Natural killer cell treated with Interleukin-12 subunit alpha and Interleukin-12 subunit beta and Interleukin-15 and Interleukin-18, amount 100 ng/mL, for 72 hours (primary cell): ENCODE measurements at regions not wholly inside any gene's neighbourhood (a gene's known extent, or its start where the extent isn't known, plus 50 kb on each side); places are given as distances from the start of the nearest gene placed in this dataset.
A peak's percentile ranks its signal among the peaks of the same experiment; 100 is the strongest.

Source experiments
- ATAC-seq, 2 donors: fragments of 150-1000 bp; cut with Tn5 transposase in 1 of 2; sonication (Bioruptor Pico), chemical (Tn5 transposase) in 1 of 2; 2 replicates each; pipeline ENCODE4 v1.10.0; 2021
- DNase-seq: peaks from one replicate; pipeline ENCODE4 v3.0.0; 2022; ENCODE audit warnings: low spot score
- H3K27ac Mint-ChIP-seq, 2 donors: 1 replicate in 1 of 2; 2 replicates in 1 of 2; pipeline ENCODE4 v1.8.0; 2022; ENCODE audit warnings: mixed read lengths in 2 of 2, mild to moderate bottlenecking in 1 of 2, moderate library complexity in 1 of 2
- H3K27me3 Mint-ChIP-seq, 2 donors: 1 replicate in 1 of 2; 2 replicates in 1 of 2; pipeline ENCODE4 v1.8.0; 2022; ENCODE audit warnings: mixed read lengths in 2 of 2
- H3K36me3 Mint-ChIP-seq: one replicate; pipeline ENCODE4 v1.8.0; 2022; ENCODE audit warnings: mixed read lengths
- H3K4me1 Mint-ChIP-seq, 2 donors: 1 replicate in 1 of 2; 2 replicates in 1 of 2; pipeline ENCODE4 v1.8.0; 2022; ENCODE audit warnings: low read depth in 2 of 2, mixed read lengths in 2 of 2, mild to moderate bottlenecking in 1 of 2
- H3K4me3 Mint-ChIP-seq: one replicate; pipeline ENCODE4 v1.8.0; 2022; ENCODE audit warnings: mixed read lengths
- H3K9me3 Mint-ChIP-seq: 2 replicates; pipeline ENCODE4 v1.8.0; 2022; ENCODE audit warnings: mixed read lengths

DNA sequence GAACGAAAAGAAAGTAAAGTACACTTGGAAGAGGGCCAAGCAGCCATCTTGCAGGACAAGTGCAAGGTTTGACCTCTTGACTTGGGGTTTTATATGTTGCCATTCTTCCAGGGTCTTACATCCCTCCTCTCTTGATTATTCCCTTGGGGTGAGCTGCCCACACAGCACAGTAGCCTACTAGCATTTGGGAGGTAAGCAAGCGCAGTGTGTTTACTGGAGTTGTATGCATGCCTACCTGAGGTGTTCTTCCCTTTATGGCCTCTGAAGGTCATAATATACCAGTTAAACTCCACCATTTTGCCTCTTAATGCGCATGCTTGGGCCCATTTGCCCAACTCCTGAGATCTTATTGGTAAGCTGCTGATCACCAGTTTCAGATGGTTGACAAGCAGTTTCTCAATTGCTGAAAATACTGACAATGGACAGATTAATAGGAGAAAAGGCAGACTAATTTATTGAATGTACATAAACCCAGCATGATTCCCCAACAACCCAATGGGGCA lies 173.8 kb upstream of the SLC30A5 start:
- H3K4me1 Mint-ChIP-seq: no peaks in the 10 kb centered on the region
- no peak overlapping the region for H3K27ac Mint-ChIP-seq
- H3K9me3 Mint-ChIP-seq: no peaks in the 10 kb centered on the region
- H3K27me3 Mint-ChIP-seq: peaks cover 0 to 4% of the 10 kb centered on the region in 2 donors
- no peak overlapping the region for H3K4me3 Mint-ChIP-seq
- ATAC-seq (no peak), DNase-seq (no peak)
- H3K36me3 Mint-ChIP-seq: no peaks in the 10 kb centered on the region

DNA sequence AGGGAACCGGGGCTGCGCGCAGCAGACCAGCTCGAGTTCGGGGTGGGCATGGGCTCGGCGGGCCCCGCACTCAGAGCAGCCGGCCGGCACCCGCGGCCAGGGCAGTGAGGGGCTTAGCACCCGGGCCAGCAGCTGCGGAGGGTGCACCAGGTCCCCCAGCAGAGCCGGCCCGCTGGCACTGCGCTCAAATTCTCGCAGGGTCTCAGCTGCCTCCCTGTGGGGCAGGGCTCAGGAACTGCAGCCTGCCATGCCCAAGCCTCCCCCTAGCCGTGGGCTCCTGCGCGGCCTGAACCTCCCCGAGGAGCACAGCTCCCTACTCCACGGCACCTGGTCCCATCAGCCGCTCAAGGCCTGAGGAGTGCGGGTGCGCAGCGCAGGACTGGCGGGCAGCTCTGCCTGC lies 172.9 kb upstream of the SLC30A5 start:
- Mint-ChIP-seq H3K9me3 (no peaks in the 10 kb centered on the region), H3K4me3 (no peak overlapping the region), H3K27me3 (peaks cover 0 to 6% of the 10 kb centered on the region in 2 donors), H3K27ac (no peak overlapping the region), H3K4me1 (no peaks in the 10 kb centered on the region), H3K36me3 (no peaks in the 10 kb centered on the region)
- ATAC-seq: peak; percentile 31 to 43
- no peak for DNase-seq

DNA sequence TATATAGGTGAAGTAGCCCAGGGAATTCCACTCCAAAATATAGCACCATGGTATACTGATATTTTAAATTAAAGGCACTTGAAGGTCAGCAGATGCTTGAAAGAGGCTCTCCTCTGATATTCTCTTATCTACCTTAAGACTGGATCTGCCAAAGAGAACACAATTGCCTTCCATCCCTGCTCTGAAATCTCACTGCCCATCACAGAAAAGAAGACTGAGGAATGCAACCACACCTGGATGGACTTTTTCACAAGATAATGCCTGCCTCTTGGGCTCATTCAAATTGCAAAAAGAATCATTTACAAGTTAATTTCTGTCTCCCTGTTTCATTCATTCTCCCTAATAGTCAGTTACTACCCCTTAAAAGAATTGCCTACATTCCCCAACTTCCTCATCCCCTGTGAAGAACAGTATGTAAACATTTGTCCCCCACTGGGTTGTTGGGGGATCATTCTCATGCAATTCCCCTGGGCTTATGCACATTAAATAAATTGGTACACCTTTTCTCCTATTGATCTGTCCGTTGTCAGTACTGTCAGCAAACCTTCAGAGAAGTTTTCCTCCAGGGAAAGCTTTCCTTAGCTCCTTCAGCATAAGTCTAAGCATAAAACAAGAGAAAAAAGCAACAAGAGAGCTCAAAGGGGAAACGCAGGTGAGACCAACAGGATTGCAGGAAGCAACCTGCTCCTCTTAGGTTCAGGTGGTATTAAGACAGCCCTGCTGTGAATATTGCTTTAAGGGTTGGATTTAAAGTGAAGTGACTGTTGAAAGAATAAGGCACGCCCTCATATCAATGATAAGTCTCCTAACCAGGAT lies 171.4 kb upstream of the SLC30A5 start:
- ATAC-seq (no peak), DNase-seq (no peak)
- peaks cover 0 to 6% of the 10 kb centered on the region in 2 donors for H3K27me3 Mint-ChIP-seq
- no peaks in the 10 kb centered on the region for H3K9me3 Mint-ChIP-seq
- H3K4me1 Mint-ChIP-seq: no peaks in the 10 kb centered on the region
- no peak overlapping the region for H3K4me3 Mint-ChIP-seq
- H3K27ac Mint-ChIP-seq: no peak overlapping the region
- H3K36me3 Mint-ChIP-seq: no peaks in the 10 kb centered on the region

DNA sequence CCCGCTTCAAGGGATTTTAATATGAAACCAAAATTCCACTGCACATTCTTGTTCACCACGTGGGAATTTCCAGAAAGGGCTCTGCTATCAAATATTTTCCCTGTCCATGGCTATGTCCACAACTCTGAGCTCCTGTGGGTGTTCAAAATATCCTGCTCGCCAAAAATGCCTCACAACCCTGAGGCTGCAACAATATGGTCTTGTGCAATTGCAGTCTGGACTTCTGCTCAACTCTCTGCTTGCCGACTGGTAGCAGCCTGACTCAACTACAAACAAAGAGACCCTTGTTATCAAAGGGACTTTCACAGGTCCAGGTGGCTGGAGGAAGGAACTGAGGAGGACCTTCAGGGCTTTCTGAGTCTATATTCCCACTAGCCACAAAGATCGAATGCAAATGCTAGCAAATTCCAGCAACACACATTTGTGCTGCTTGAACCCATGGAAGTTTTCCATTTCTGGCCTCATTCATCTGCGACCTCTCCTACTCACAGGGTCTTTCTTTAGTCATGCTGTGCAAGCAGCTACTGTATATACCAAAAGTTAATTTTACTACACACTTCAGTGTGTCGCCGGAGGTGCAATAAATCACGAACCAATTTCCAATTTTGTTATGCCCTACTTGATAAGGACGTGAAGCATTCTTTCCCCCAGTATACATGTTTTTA lies 169.2 kb upstream of the SLC30A5 start:
- H3K4me3 Mint-ChIP-seq: no peak overlapping the region
- DNase-seq (no peak), ATAC-seq (no peak)
- H3K9me3 Mint-ChIP-seq: no peaks in the 10 kb centered on the region
- H3K36me3 Mint-ChIP-seq: no peaks in the 10 kb centered on the region
- no peak overlapping the region for H3K27ac Mint-ChIP-seq
- peaks cover 0 to 6% of the 10 kb centered on the region in 2 donors for H3K27me3 Mint-ChIP-seq
- no peaks in the 10 kb centered on the region for H3K4me1 Mint-ChIP-seq

DNA sequence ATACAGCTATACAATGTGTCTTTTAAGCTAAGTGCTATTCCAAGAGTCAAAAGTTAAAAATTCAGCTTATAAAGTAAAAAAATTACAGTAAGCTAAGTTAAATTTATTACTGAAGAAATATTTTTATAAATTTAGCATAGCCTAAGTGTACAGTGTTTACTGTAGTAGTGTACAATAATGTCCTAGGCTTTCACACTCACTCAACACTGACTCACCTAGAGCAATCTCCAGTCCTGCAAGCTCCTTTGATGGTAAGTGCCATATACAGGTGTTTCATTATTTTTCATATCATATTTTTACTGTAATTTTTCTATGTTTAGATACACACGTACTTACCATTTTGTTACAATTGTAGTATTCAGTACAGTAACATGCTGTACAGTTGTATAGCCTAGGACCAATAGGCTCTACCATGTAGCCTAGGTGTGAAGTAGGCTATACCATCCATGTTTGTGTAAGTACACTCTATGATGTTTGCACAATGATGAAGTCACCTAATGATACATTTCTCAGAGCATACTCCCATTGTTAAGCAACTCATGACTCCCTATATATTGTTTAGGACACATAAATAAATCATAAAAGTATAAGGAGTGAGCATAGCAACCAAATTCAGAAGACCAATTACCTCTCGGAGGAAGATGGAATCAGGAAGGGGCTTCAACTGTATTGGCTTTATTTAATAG lies 165.1 kb upstream of the SLC30A5 start:
- DNase-seq (no peak), ATAC-seq (no peak)
- H3K27me3 Mint-ChIP-seq: peaks cover 0 to 2% of the 10 kb centered on the region in 2 donors
- no peaks in the 10 kb centered on the region for H3K36me3 Mint-ChIP-seq
- H3K27ac Mint-ChIP-seq: no peak overlapping the region
- H3K4me1 Mint-ChIP-seq: no peaks in the 10 kb centered on the region
- H3K9me3 Mint-ChIP-seq: peaks cover 3% of the 10 kb centered on the region
- H3K4me3 Mint-ChIP-seq: no peak overlapping the region

DNA sequence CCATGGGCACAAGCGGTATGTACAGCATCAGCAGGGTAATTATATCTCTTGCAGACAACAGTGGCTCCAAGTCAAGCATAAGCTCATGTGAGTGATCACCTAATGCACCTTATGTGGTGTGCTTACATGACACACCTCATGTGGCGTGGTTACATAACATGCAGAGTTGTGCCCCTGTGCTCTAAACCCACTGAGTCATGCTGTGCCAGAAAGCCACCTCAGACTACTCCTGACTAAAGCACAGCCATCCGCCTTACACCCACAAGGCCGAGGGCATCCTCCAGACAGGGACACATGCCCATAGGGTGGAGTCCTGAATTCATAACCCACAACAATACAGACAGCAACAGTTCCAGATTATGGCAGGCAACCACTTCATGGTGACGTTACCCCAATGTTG lies 163.7 kb upstream of the SLC30A5 start:
- peaks cover 0 to 2% of the 10 kb centered on the region in 2 donors for H3K27me3 Mint-ChIP-seq
- H3K27ac Mint-ChIP-seq: no peak overlapping the region
- H3K36me3 Mint-ChIP-seq: no peaks in the 10 kb centered on the region
- ATAC-seq (peak in 1 of 2 donors; percentile 46), DNase-seq (no peak)
- H3K4me3 Mint-ChIP-seq: no peak overlapping the region
- peaks cover 7% of the 10 kb centered on the region for H3K9me3 Mint-ChIP-seq
- no peaks in the 10 kb centered on the region for H3K4me1 Mint-ChIP-seq

DNA sequence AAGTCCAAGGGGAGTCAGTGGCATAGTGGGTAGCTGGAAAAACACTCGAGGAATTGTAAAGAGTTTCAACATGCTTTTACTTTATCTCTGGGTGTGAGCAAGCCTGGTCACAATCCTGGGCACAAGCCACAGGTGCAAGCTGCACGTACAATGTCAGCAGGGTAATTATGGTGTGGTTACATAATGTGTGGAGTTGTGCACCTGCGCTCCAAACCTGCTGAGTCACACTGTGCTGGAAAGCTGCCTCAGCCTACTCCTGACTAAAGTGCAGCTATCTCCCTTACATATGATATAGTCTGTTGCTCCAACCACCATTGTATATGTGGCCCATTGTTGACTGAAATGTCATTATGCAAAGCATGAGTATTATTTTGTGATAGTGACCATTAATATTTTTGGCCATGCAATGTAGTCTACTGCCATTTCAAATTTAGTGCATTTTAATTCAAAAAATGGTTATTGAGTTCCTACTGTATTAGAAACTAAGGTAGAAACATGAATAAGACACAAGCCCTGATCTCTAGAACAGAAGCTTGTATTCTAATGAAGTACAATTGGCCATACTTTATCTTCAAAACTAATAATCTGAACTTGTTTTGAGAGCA lies 160.9 kb upstream of the SLC30A5 start:
- no peak overlapping the region for H3K27ac Mint-ChIP-seq
- no peaks in the 10 kb centered on the region for H3K36me3 Mint-ChIP-seq
- no peak for ATAC-seq
- peaks cover 7% of the 10 kb centered on the region for H3K9me3 Mint-ChIP-seq
- peaks cover 0 to 8% of the 10 kb centered on the region in 2 donors for H3K27me3 Mint-ChIP-seq
- no peak for DNase-seq
- no peaks in the 10 kb centered on the region for H3K4me1 Mint-ChIP-seq
- no peak overlapping the region for H3K4me3 Mint-ChIP-seq

DNA sequence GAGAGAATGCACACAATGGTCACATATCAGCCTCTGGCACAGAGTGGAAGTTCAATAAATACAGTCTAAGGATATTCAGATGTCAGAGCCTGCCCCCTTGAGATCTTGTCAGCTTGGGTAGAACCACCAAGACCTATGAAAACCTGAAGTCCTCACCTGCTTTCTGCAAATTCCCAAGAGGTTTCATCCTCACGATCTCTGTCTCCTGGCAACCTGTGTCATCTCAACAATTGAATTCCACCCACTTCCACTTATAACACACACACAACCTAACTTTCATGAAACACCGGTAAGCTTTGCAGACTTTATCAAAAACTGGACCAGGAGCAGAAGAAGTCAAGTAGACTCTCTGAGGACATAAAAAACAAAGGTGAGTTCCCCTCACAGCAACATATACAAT lies 151.6 kb upstream of the SLC30A5 start:
- no peak for DNase-seq
- no peak for ATAC-seq
- no peaks in the 10 kb centered on the region for H3K4me1 Mint-ChIP-seq
- H3K36me3 Mint-ChIP-seq: no peaks in the 10 kb centered on the region
- H3K9me3 Mint-ChIP-seq: no peaks in the 10 kb centered on the region
- H3K4me3 Mint-ChIP-seq: no peak overlapping the region
- no peak overlapping the region for H3K27ac Mint-ChIP-seq
- peaks cover 4 to 16% of the 10 kb centered on the region in 2 donors for H3K27me3 Mint-ChIP-seq

DNA sequence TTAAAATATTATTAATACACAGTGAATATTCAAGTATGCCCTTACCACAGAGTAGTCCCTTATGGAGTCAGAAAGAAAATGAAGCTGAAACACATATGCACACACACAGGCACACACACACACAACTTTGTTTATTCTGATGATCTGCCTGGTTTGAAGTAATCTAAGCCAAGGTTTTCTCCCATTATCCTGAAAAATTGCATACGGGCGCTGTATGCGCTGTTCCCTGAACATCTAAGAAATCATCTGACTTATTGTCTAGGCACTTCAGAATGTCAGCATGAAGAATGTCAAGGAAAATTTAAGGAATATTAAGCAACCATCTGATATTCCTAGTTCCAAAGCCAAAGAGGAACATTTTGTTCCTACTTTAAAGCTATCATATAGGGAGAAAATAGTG lies 147.1 kb upstream of the SLC30A5 start:
- Mint-ChIP-seq H3K27me3 (peaks cover 0 to 7% of the 10 kb centered on the region in 2 donors), H3K4me1 (no peaks in the 10 kb centered on the region), H3K27ac (no peak overlapping the region), H3K4me3 (no peak overlapping the region), H3K36me3 (no peaks in the 10 kb centered on the region), H3K9me3 (no peaks in the 10 kb centered on the region)
- DNase-seq: no peak
- no peak for ATAC-seq

DNA sequence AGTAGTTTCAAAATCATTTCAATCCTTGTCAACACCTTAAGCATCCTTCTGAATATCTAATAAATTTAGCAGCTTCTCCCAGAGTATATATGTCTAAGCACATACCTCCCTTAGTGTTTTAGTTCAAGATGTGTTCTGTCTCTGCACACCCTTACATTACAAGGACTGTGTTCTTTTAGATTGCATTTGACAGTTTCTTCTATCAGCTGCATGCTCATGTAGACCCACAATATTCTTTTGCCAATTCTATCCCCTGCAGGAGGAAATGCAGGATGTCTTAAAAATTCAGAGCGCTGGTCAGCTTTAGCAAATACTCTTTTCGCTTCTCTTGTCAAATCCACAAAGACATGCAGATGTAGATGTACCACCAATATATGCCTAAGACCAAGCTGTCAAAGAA lies 145.8 kb upstream of the SLC30A5 start:
- H3K9me3 Mint-ChIP-seq: no peaks in the 10 kb centered on the region
- H3K4me3 Mint-ChIP-seq: no peak overlapping the region
- ATAC-seq (no peak), DNase-seq (no peak)
- peaks cover 0 to 5% of the 10 kb centered on the region in 2 donors for H3K27me3 Mint-ChIP-seq
- no peaks in the 10 kb centered on the region for H3K4me1 Mint-ChIP-seq
- no peak overlapping the region for H3K27ac Mint-ChIP-seq
- H3K36me3 Mint-ChIP-seq: no peaks in the 10 kb centered on the region

DNA sequence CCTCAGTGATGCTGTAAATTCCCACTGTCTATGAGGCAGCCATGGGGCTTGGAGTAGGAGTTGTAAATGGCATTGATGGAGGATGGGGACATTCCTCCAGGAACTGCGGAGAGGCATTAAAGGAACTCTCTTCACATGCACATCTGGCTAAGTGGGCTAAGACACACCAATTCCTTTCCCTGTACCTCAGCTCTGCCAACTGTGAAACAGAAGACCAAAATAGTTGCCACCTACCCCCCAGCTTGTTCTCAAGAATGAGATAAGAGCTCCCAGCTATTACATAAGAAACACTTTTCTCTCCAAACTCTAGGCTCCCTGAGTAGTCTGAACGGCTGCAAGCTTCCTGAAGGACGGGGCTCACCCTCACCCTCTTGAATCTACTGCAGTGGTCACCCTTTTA lies 144.6 kb upstream of the SLC30A5 start:
- no peak overlapping the region for H3K4me3 Mint-ChIP-seq
- ATAC-seq (no peak), DNase-seq (no peak)
- peaks cover 0 to 4% of the 10 kb centered on the region in 2 donors for H3K27me3 Mint-ChIP-seq
- H3K4me1 Mint-ChIP-seq: no peaks in the 10 kb centered on the region
- H3K9me3 Mint-ChIP-seq: no peaks in the 10 kb centered on the region
- no peaks in the 10 kb centered on the region for H3K36me3 Mint-ChIP-seq
- H3K27ac Mint-ChIP-seq: no peak overlapping the region

DNA sequence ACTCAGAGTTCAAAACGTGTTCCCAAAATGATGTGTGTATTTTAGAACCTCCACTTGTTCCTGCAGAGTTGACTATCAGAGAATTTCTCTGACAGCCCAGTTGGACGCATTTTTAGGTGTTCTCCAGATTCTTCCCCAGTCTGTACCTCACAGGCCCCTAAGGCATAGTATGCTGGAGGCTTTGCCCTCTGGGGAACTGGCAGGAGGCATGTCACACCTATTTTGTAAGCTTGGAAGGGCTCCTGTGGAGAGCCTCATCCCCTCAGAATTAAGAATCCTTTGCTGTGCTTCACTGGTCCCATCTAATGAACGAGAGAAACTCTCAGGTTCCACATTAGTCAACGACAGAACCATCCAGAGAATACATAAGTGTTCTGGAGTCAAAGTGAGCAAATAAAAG lies 144.1 kb upstream of the SLC30A5 start:
- H3K4me3 Mint-ChIP-seq: no peak overlapping the region
- H3K9me3 Mint-ChIP-seq: no peaks in the 10 kb centered on the region
- ATAC-seq (no peak), DNase-seq (no peak)
- no peaks in the 10 kb centered on the region for H3K36me3 Mint-ChIP-seq
- peaks cover 0 to 4% of the 10 kb centered on the region in 2 donors for H3K27me3 Mint-ChIP-seq
- H3K4me1 Mint-ChIP-seq: no peaks in the 10 kb centered on the region
- H3K27ac Mint-ChIP-seq: no peak overlapping the region

DNA sequence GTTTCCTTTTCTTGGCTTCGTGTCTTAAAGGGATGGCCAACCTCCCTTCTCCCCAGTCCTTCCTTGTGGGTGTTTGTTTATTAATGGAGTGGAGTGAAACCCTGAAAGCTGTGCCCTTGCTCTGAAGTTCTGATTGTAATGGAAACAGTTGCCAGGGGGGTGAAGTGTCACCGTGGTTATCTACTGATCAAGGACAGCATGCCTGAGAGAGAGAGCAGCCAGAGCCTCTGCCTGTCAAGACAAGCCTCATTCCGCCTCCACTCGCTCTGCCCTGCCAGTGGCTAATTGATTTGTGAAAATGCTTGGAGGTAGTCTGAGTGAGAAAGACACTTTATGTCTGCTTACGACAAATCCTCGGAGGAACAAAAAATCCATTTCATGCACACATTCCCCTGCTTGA lies 143.7 kb upstream of the SLC30A5 start:
- ATAC-seq: no peak
- Mint-ChIP-seq H3K36me3 (no peaks in the 10 kb centered on the region), H3K27me3 (peaks cover 0 to 4% of the 10 kb centered on the region in 2 donors), H3K4me1 (no peaks in the 10 kb centered on the region), H3K9me3 (no peaks in the 10 kb centered on the region), H3K27ac (no peak overlapping the region), H3K4me3 (no peak overlapping the region)
- no peak for DNase-seq

DNA sequence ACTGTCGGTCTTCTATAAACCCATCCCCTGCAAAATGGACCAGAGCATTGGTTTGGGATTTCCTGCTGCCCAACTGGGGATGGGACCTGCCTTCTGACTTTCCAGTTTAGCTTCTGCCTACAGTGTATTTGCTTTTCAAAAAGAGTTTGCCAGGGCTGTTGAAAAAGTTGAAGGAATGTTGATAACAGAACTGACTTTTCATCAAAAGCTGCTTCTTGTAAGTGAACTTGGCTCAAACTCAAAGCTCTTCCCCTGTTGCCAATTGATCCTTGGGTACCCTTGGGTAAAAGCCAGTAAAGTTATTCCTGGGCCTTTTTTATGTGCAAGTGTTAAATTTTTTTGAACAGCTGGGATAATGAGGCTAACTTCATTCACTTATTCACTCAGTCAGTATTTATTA lies 142.9 kb upstream of the SLC30A5 start:
- H3K4me1 Mint-ChIP-seq: no peaks in the 10 kb centered on the region
- H3K9me3 Mint-ChIP-seq: no peaks in the 10 kb centered on the region
- H3K36me3 Mint-ChIP-seq: no peaks in the 10 kb centered on the region
- H3K27me3 Mint-ChIP-seq: peaks cover 0 to 3% of the 10 kb centered on the region in 2 donors
- no peak overlapping the region for H3K27ac Mint-ChIP-seq
- H3K4me3 Mint-ChIP-seq: no peak overlapping the region
- DNase-seq: no peak
- ATAC-seq: no peak
